HUES48 (cell line): ENCODE measurements at regions not wholly inside any gene's neighbourhood (a gene's known extent, or its start where the extent isn't known, plus 50 kb on each side); places are given as distances from the start of the nearest gene placed in this dataset.

Source experiments
- H3K27ac ChIP-seq: one replicate; pipeline ENCODE4 v1.7.0; 2013; ENCODE audit warnings: low read depth, low read length, inconsistent platforms
- H3K27me3 ChIP-seq: 2 replicates; pipeline ENCODE4 v1.6.1; 2013; ENCODE audit warnings: mild to moderate bottlenecking, low read length; ENCODE audit not compliant: control insufficient read depth, insufficient read depth
- H3K36me3 ChIP-seq: 2 replicates; pipeline ENCODE4 v1.6.1; 2013; ENCODE audit warnings: low read length; ENCODE audit not compliant: control insufficient read depth, insufficient read depth
- H3K4me1 ChIP-seq: 2 replicates; pipeline ENCODE4 v1.6.1; 2013; ENCODE audit warnings: mild to moderate bottlenecking, low read length; ENCODE audit not compliant: control insufficient read depth, insufficient read depth
- H3K4me3 ChIP-seq: 2 replicates; pipeline ENCODE4 v1.5.1; 2013; ENCODE audit warnings: mild to moderate bottlenecking, low read depth, low read length
- H3K9ac ChIP-seq: 2 replicates; pipeline ENCODE4 v1.6.1; 2013; ENCODE audit warnings: mild to moderate bottlenecking, low read depth, low read length, moderate library complexity
- H3K9me3 ChIP-seq: 2 replicates; pipeline ENCODE4 v1.6.1; 2013; ENCODE audit warnings: low read length; ENCODE audit not compliant: control insufficient read depth, insufficient read depth

GRCh38 chr2:118243031-118243430 is 154.8 kb downstream of the INSIG2 start:
- Histone ChIP-seq H3K4me3 (no peak overlapping the region), H3K9ac (no peak overlapping the region), H3K36me3 (no peaks in the 10 kb centered on the region), H3K4me1 (no peaks in the 10 kb centered on the region), H3K9me3 (no peaks in the 10 kb centered on the region), H3K27me3 (no peaks in the 10 kb centered on the region), H3K27ac (no peak overlapping the region)

- no peaks in the 10 kb centered on the region for H3K36me3 ChIP-seq
- no peak overlapping the region for H3K4me3 ChIP-seq
- no peaks in the 10 kb centered on the region for H3K27me3 ChIP-seq
- H3K27ac ChIP-seq: no peak overlapping the region
- H3K9me3 ChIP-seq: no peaks in the 10 kb centered on the region
- H3K4me1 ChIP-seq: no peaks in the 10 kb centered on the region
- no peak overlapping the region for H3K9ac ChIP-seq
Measured at GRCh38 chr2:118242216-118242615, 153.9 kb downstream of the INSIG2 start.

DNA sequence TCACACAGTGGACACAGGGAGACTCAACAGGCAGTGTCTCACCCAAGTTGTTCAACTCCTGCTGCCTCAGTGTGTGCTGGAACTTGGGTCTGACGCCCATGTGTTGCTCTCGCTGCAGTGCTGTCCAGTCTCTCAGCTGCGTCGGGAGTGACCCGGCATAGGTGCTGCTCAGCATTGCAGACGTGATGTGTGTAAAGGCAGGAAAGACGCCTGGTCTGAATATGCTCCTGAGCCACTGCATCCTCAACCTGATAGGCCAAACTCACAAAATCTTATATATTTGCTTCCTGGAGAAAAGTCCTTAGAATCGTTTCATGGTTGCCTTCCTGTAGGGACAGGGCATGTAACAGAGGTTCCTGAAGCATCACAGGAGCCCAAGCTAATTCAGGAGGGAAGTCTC is 152.9 kb downstream of the INSIG2 start:
- no peak overlapping the region for H3K9ac ChIP-seq
- H3K4me3 ChIP-seq: no peak overlapping the region
- no peaks in the 10 kb centered on the region for H3K4me1 ChIP-seq
- H3K9me3 ChIP-seq: no peaks in the 10 kb centered on the region
- H3K27me3 ChIP-seq: no peaks in the 10 kb centered on the region
- H3K36me3 ChIP-seq: no peaks in the 10 kb centered on the region
- no peak overlapping the region for H3K27ac ChIP-seq

GRCh38 chr2:118240276-118240675 is 152.0 kb downstream of the INSIG2 start:
- H3K36me3 ChIP-seq: no peaks in the 10 kb centered on the region
- H3K9ac ChIP-seq: no peak overlapping the region
- H3K4me3 ChIP-seq: no peak overlapping the region
- no peaks in the 10 kb centered on the region for H3K9me3 ChIP-seq
- no peaks in the 10 kb centered on the region for H3K27me3 ChIP-seq
- H3K27ac ChIP-seq: no peak overlapping the region
- no peaks in the 10 kb centered on the region for H3K4me1 ChIP-seq

DNA sequence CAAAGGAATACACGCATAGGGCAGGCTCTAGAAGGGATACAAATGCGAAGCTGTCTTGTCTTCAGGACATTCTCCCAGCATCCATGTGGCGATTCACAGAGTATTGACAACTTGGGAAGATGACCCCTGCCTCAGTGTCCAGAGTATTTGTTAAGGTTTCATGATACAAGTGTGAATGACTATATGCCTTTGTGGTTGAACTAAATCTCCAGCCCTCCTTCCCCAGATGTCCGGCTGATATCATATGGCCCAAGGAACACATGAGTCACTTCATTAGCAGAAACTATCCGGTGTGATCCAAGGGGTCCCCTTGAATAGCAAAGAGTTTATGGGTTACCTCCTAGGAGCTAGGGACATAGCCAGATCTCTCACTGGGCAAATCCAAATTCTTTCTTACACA is 151.0 kb downstream of the INSIG2 start:
- Histone ChIP-seq H3K27me3 (no peaks in the 10 kb centered on the region), H3K4me3 (no peak overlapping the region), H3K9me3 (no peaks in the 10 kb centered on the region), H3K9ac (no peak overlapping the region), H3K27ac (no peak overlapping the region), H3K36me3 (no peaks in the 10 kb centered on the region), H3K4me1 (no peaks in the 10 kb centered on the region)

GRCh38 chr2:118237451-118237850 is 149.2 kb downstream of the INSIG2 start:
- H3K27ac ChIP-seq: no peak overlapping the region
- no peaks in the 10 kb centered on the region for H3K36me3 ChIP-seq
- H3K9ac ChIP-seq: no peak overlapping the region
- no peaks in the 10 kb centered on the region for H3K4me1 ChIP-seq
- H3K9me3 ChIP-seq: no peaks in the 10 kb centered on the region
- no peak overlapping the region for H3K4me3 ChIP-seq
- H3K27me3 ChIP-seq: no peaks in the 10 kb centered on the region

DNA sequence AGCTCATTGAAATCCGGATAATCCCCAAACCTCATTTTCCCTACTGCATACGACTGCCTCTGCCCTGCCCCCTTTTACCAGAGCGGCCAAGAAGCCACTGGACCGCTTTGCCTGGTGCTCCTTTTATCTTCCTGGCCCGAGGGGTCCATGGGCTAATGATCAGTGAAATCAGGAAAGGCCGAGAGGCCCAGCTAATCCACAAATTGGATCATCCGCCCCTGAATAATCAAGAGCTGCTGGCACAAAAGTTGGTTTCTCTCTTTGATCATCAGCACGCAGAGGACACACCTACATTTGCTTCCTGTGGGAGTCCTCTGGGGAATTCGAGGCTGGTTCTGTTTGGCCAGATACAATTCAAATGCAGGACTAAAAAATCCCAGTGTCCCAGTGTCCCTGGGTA is 144.5 kb downstream of the INSIG2 start:
- H3K4me3 ChIP-seq: no peak overlapping the region
- H3K27ac ChIP-seq: no peak overlapping the region
- no peaks in the 10 kb centered on the region for H3K27me3 ChIP-seq
- H3K9ac ChIP-seq: no peak overlapping the region
- H3K4me1 ChIP-seq: no peaks in the 10 kb centered on the region
- H3K9me3 ChIP-seq: no peaks in the 10 kb centered on the region
- H3K36me3 ChIP-seq: no peaks in the 10 kb centered on the region

- Histone ChIP-seq H3K4me1 (no peaks in the 10 kb centered on the region), H3K4me3 (no peak overlapping the region), H3K27ac (no peak overlapping the region), H3K36me3 (no peaks in the 10 kb centered on the region), H3K9me3 (no peaks in the 10 kb centered on the region), H3K9ac (no peak overlapping the region), H3K27me3 (no peaks in the 10 kb centered on the region)
Measured at GRCh38 chr2:118232391-118232790, 144.1 kb downstream of the INSIG2 start.

- Histone ChIP-seq H3K9me3 (no peaks in the 10 kb centered on the region), H3K27ac (no peak overlapping the region), H3K4me3 (no peak overlapping the region), H3K9ac (no peak overlapping the region), H3K27me3 (no peaks in the 10 kb centered on the region), H3K36me3 (no peaks in the 10 kb centered on the region), H3K4me1 (no peaks in the 10 kb centered on the region)
Measured at GRCh38 chr2:118231759-118232158, 143.5 kb downstream of the INSIG2 start.

DNA sequence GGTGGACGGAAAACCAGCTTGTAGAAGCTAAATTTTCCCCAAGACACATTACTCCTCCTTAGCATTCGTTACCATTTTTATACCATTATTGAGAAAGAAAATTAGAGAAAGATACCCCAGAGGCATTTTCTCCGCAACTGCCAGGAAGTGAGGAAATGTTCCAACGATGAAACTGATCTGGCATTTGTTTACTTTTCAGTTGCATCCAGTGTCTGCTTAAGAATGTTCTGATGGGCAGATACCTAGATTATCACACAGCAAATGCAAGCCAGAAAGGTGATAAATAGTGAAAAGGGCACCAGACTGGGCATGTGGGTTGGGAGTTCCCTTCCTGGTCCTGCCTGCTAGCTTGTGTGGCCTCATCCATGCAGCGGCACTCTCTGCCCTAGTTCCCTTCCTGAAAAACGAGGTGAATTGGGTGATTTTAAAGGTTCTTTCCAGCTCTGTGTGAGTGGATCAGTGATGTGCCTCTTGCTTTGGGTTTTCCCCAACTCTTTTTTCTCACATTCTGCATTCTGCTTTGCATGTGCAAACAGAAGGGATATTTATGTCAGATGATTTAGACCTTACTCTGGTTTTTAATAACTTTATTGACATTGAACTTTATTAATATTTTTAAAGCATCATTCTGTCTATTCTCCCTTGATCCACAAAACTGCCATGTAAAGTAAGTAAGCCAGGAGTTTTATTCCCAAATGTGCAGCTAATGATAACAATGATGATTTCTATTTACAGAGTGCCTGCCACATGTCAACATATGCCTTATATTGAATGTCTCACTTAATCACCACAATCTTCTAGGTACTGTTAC is 139.6 kb downstream of the INSIG2 start:
- H3K4me1 ChIP-seq: peaks cover 19% of the 10 kb centered on the region
- H3K27ac ChIP-seq: no peak overlapping the region
- no peak overlapping the region for H3K9ac ChIP-seq
- H3K36me3 ChIP-seq: no peaks in the 10 kb centered on the region
- no peak overlapping the region for H3K4me3 ChIP-seq
- no peaks in the 10 kb centered on the region for H3K9me3 ChIP-seq
- H3K27me3 ChIP-seq: peaks cover 28% of the 10 kb centered on the region

GRCh38 chr2:118225666-118226065 is 137.4 kb downstream of the INSIG2 start:
- Histone ChIP-seq H3K36me3 (no peaks in the 10 kb centered on the region), H3K4me3 (no peak overlapping the region), H3K4me1 (peaks cover 27% of the 10 kb centered on the region), H3K27me3 (peaks cover 33% of the 10 kb centered on the region), H3K9ac (no peak overlapping the region), H3K27ac (no peak overlapping the region), H3K9me3 (no peaks in the 10 kb centered on the region)
